GM21619 (cell line): ENCODE measurements at regions not wholly inside any gene's neighbourhood (a gene's known extent, or its start where the extent isn't known, plus 50 kb on each side); places are given as distances from the start of the nearest gene placed in this dataset.

ENCODE experiments used
- ATAC-seq: cut with Tn5 transposase; IDR thresholded peaks from one replicate; pipeline ENCODE4 v1.9.1; 2021; ENCODE audit not compliant: unreplicated experiment

DNA sequence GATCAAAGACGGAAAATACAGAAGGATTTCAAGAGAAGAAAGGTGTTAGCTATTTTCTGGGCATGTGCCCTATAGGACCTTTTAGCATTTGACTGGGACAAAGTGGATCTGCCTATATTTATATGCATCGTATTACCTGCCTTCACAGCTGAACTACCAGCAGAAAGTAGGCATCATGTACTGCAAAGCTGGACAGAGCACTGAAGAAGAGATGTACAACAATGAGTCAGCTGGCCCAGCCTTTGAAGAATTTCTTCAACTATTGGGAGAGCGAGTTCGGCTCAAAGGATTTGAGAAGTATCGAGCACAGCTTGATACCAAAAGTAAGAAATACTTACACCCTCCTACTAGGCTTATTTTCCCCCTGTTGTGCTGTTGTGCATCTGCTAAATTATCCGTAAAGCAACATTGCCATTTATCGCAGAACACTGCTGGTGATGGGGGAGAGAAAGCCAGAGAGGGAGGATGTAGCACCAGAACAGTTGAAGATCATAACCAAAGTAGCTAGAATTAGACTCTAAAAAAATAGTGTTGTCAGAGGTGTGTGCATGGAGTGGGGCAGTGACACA lies 282.0 kb upstream of the RGS6 start:
- ATAC-seq: no peak

DNA sequence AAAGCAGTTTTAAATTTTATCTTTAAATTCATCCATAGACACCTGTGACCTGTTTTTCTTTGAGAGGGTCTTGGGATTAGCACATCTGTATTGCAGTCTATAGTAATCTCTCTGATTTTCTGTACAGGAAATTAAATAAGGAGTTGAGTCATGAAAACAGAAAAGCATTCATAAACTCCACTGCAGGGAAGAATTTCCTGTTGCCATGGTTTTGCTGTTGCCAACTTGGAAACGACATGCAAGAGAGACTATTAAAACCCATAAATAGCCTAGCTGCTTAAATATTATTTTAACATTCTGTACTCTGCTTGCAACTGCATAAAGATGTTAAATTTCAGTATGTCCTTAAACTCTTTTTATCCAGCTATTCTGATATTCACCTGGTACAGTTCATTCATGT lies 281.0 kb upstream of the RGS6 start:
- no peak for ATAC-seq

DNA sequence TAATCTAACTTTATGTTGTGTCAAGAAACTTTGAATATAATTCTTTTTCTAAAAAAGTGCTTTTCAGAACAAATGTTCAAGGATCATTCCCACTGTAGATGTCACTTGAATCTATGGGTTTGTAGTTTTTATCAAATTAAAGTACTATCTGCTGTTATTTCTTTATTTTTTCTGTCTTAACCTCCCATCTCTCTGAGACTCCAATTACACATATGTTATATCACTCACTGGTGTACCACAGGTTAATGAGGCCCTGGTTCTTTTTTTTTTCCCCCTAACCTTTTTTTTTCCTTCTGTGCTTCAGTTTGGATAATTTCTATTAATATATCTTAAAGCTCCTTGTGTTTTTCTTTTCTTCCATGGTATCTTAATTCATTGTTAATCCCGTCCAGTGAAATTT lies 279.9 kb upstream of the RGS6 start:
- ATAC-seq: no peak

DNA sequence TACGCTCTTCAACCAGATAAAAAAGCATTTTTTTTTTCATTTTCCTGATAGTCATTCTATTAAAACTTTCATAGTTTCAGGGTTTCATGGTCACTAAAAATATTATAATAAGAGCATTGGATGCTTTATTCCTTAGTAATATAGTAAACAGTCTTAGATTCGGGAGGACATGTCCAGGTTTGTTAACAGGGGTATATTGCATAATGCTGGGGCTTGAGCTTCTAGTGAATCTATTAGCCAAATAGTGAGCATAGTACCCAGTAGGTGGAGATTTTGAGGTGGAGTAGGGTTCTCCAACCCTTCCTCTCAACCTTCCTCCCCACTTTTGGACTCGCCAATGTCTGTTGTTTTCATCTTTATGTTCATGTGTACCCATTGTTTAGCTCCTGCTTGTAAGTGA lies 277.4 kb upstream of the RGS6 start:
- ATAC-seq: no peak

DNA sequence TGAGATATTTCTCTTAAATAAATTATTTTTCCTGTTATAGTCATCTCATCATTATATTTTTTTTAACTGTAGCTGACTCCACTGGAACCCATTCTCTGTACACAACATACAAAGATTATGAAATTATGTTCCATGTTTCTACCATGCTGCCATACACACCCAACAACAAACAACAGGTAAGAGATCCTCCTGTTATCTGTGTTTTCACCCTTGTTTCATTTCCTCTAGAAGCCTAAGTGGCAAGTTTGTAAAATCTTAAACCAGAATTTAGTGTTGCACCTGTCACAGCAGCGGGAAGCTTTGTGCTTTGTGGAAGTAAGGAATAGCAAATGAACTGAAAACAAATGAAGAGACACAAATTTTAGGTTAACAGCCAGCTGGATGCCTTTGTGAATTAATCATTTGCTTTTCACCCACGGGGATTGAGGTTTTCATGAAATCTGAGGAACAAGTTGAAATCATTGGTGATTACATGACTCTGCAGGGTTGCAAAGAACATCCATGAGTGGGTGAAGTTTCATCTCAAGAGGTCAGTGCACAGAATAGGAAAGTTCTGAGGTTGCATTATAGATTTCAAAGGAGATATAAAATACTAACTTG lies 273.9 kb upstream of the RGS6 start:
- ATAC-seq: no peak

DNA sequence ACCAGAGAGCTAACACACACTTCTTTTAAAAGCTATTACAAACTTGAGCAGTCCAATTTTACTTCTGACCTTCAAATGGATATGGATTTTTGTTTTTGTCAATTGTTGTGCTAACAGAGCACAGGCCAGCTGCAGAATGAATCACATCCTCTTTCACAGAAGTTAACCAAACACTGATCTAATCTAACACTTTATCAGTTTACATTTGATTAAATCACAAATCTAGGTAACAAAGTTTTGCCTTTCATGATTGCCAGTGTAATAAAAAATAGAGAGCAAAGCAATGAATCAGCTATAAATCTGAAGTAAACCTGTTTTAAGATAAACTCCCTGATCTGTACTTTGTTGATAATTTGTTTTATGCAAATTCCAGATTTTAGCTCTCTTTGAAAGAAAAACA lies 273.1 kb upstream of the RGS6 start:
- no peak for ATAC-seq

DNA sequence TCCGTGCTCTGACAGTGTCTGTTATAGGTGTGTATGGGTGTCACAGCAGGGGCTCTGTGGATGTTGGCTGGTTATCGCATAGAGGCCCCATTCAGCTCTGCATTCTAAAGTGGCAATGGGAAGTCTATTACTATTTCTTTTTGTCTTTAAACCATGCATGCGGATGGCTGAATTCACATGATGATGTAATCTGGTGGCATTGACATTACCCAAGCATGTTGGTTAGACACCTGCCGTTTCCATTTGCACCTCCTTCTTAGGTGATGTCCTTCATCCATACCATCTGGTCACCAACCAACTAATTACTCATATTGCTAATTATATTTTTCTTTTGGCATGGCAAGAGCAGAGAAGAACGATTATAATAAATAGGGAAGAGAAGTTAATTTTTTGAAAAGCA lies 270.8 kb upstream of the RGS6 start:
- ATAC-seq: no peak

DNA sequence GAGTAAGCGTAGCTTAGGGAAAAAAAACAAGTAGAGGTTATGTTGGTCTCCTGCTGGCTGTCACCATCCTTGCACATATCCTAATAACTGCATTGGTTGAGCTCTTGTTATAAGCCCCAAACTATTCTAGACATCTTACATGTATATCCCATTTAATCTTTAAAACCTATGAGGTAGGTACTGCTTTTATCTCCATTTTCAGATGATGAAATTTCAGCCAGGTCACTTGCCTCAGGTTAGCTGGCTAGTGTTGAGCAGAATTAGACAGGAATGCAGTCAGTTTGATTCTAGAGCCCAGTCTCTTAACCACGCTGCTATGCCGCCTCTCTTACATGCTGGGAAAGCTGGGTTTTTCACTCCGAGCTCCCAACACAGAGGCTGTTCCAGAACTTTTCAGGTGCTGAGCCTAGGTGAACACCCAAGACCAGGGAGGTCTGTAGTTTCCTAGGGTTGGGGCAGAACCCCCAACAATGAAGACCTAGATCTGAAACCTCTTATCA lies 269.9 kb upstream of the RGS6 start:
- ATAC-seq: no peak

DNA sequence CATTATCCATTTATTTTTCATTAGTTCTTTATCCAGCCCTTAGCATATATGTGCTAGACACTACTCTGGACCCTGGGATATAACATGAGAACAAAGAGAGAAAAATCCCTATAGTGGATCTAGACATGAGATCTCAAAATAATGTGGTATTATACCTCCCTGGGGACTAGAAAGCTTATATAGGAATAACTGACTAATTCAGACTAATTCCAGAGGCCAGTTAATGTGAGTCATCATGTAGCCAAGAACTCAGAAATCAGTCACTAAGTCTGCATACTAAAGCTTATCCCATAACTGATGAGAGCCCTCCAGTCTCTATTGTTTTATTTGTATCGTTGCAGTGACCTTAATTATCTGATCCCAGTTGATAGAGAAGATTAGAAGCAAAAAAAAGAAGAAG lies 267.1 kb upstream of the RGS6 start:
- ATAC-seq: no peak

DNA sequence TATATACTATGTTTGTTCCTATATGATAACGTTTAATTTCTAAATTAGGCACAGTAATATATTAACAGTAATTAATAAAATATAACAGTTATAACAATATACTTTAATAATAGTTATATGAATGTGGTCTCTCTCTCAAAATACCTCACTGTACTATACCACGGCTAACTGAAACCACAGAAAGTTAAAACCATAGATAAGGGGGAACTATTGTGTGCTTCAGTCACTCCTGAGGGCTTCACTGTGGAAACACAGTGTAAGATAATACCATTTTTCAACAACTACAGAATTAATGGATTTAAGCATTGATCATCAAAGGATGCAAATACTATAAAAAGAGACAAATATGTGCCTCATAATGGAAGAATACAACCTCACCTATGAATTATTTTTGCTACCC lies 266.4 kb upstream of the RGS6 start:
- ATAC-seq: no peak

DNA sequence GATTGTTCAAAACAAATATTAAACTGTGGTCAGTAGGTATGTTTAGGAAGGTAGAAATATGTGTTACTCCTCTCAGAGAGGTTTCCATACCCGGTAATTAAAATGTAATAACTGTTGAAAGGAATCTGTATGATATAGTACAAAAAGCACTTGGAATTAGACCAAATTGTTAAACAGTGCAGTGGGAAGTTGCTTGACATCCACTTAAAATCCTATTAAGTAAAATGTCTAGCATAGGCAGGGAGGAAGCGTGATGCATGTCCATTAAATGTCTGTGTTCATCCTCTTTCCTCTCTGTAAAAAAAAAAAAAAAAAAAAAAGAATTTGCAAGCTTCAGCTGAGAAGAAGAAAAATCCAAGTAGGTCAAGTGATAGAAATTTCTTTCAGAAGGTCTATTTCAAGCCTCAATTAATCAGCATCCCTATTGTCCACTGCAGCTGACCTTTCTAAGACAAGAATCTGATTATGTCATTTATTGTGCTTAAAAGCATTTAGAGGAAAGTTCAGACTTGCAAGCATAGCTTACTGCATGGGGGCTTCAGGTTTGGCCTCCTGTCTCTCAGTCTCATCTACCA lies 265.6 kb upstream of the RGS6 start:
- ATAC-seq: no peak

DNA sequence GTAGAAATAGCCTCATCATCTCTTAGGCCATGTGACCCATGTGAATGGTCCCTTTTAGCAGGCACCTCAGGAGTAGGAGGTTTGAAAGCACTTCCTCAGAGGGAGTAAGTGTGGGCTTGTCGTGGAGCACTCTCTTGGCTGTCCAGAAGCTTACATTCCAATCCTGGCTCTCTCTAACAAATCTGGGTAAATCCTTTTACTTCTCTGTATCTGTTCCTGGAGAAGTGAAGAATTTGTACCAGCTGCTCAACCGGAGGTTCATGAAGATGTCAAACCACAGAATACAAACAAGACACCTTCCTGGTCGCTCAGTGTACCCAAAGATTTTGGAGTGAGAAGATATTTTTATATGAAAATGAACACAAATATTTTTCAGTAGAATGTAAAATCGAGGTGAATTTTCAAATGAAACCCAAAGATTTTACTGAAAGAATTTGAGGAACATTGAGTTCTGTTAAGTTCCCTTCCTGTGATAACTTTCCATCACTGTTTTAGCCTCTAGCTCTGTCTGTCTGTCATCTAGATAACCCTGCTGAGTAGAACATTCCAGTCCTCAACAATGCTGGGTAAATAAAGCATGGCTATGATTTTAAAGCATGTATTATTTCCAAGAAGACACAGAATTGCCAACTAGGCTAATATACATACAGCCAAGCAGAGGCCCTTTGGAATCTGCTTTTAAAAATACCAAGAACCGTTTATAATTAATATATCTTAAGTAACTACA lies 263.9 kb upstream of the RGS6 start:
- no peak for ATAC-seq

DNA sequence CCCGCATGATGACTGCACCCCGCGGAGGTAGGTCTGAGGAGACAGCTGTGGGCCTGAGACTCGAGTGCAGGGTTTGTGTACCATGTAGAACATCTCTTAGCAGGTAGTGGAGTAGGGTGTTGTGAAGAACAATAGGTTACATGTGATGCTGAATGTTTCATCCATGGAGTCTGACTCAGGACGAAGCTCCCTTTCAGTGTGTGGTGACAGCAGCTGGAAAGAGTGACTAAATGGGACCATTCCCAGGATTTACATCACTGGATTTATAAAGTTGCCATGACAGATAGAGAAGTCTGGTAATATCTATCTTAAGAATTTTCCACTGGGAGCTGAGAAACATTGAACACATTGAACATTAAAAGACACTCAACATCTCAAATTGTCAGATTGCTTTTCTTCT lies 259.6 kb upstream of the RGS6 start:
- ATAC-seq: no peak

DNA sequence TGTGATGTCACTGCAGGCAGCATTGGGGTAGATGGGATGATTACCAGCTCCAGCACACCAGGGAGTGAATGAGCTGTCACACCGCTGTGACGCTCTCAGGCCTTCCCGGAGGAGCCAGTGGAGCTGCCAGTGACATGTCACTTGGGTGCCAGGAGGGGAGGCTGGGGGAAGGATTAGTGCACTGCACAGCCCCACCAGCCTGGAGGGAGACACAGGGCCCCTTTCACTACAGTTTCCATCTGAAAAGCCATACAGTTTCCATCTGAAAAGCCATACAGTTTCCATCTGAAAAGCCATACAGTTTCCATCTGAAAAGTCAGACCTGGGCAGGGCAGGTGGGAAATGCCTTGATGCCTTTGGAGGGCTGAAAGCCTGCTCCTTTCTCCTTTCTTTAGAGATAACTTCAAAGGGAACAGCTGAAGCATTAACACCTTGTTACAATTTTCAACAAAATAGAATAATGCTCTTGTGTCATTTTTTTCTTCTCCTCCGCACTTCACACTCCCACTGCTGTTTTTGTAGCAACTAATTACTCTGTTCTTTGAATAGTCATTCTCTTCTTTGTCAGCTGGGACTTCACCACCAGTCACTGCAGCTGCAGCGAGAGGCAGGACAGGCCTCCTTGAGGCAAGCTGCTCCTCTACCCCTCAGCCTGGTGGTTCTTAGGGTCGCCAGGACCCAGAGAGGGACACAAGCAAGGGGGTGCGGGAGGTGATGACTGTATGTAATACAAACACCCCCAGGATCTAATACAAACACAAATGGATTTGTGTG lies 256.9 kb upstream of the RGS6 start:
- no peak for ATAC-seq

DNA sequence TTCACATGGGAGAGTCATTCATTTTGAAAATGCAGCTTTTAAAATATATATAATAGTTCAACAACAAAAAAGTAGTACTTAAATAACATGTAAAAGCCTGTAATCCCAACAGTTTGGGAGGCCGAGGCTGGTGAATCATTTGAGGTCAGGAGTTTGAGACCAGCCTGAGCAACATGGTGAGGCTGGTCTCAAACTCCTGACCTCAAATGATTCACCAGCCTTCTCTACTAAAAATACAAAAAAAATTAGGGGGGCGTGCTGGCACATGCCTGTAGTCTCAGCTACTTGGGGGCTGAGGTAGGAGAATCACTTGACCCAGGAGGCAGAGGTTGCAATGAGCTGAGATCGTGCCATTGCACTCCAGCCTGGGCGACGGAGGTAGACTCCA lies 256.3 kb upstream of the RGS6 start:
- ATAC-seq: no peak

DNA sequence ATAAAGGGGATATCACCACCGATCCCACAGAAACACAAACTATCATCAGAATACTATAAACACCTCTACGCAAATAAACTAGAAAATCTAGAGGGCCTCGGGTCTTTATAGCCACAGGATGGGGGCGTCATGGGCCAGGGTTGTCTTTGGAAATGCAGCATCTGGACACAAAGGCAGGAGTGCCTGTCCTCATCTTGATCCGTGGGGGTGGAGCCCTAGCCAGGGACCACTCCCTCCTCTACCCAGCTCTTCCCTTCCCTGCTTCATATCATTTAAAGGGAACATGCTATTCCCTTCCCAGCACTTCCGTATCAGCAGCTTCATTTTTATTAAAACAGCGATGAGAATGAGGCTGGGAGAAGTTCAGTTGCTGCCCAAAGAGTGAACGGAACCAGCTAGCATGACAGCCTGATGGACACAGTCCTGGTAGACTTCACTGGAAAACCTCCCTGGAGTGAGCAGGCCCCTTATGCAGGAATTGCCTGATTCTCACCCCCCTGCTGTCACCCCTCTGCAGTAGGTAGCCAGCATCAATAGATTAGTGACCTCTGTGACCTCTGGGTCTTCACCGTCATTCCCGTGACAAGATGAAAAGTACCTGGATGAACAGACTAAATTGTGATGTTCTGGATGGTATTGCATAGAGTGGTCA lies 251.4 kb upstream of the RGS6 start:
- no peak for ATAC-seq

DNA sequence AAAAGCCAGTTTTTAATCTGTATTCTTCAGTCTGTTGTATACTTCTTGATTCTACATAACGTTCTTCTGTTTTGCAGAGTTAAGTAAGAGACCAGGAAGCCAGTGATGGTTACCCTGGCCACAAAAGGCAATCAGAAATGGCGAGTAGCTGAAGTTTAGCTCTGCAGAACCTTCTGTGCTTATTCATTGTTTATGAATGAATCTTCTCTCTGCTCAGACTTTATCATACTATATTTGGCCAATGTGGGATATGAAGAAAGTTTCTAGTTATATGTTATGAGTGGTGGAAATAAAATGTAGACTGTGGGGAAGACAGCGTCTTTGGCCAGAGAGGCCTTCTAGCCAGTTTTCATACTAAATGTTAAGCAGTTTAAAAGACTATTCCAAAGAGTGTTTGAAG lies 249.9 kb upstream of the RGS6 start:
- no peak for ATAC-seq

DNA sequence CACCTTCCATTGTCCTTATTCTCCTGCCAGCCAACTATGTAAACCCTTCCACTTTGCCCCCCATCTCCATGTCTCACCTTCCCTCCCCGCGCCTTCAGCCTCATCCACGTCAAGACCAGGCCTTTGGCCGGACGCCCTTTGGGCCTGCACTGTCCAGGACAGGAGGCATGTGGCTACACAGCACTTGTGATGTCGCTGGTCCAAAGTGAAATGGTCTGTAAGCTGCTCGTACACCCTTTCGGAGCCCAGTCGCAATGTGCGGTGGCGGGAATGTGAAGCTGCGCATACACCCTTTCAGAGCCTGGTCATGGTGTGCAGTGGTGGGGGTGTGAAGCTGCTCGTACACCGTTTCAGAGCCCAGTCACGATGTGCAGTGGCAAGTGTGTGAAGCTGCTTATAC lies 247.9 kb upstream of the RGS6 start:
- ATAC-seq: no peak

DNA sequence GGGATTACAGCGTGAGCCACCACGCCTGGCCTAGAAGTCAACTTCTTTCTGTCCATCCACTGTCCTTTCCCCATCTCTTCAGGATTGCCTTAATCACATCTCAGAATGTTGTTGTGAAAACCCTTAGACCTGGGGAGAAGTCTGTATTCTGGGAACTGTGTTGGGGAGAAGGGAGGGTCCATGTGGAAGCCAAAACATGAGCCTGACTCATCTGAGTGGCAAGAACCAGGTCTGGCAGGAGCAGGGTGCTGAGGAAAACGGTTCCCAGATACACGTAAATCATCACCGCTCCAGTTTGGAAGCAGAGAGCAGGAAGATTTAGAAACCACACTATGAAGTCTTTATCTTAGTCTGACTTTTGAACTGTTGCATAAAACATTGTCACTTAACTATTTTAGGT lies 245.6 kb upstream of the RGS6 start:
- ATAC-seq: no peak

DNA sequence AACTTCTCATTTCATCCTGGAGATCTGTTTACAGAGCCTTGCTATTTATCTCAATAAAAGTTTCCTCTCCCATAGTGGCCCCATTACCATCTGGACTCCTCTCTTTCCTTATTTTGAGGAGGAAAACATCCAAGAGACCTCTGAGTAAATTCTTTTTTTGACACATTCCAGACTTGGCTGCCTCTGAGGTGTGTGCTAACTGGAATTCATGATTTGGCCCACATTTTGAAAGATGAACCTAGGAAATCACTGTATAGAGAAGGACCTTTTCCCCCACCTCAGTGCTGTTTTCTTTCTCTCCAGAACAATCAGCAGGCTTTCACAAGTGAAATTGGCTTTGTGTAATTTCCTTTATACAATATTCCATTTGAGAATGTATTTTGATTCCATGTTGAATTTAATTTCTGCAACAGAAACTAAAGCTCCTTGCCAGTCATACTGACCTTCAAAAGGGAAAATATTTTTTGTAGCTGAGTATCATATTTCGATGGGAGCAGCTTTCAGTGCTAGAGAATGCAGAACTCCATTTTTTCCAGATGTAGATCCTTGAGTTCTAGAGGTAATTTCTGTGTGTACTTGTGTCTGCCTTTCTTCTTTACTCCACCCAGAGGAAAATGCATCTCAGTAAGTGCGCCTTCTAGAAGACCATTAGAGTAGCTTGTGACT lies 244.9 kb upstream of the RGS6 start:
- no peak for ATAC-seq

DNA sequence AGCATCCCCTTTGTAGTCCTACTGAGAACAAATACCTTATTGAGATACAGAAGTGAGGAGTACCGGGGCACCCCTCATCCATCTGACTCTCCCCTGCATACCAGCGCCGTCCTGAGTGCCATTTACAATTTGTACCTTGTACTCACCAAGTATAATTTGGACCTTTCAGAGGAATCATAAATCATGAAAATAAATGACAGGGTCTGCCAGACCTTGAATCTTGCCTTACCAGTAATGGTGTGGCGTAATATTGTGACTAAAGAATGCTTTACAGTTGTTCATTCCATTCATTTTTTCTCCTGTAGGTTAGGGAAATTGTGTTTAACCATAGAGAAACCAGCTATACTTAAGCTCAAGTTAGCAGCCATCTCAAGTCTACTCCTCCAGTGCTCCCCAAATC lies 243.7 kb upstream of the RGS6 start:
- no peak for ATAC-seq
